PC-9 (cell line): ENCODE measurements at regions not wholly inside any gene's neighbourhood (a gene's known extent, or its start where the extent isn't known, plus 50 kb on each side); places are given as distances from the start of the nearest gene placed in this dataset.

ENCODE experiments used
- BruUV-seq: library from RNA; stranded (reverse); fragments of 400-500 nt; replicated peaks from 2 replicates; lab custom pipeline; 2021; lab: Mats Ljungman, UMichigan
- CTCF ChIA-PET: fragments of 300-600 bp; sonication (Branson Sonifier 250); formaldehyde crosslinking; loops from one replicate; lab custom pipeline; 2022; ENCODE audit warnings: antibody characterized with exemption; lab: Charles Lee
- POLR2A ChIA-PET: fragments of 300-600 bp; sonication (Branson Sonifier 250); formaldehyde crosslinking; loops from one replicate; lab custom pipeline; 2022; ENCODE audit warnings: antibody characterized with exemption; ENCODE audit not compliant: unreplicated experiment; lab: Charles Lee
- DNase-seq, 2 experiments: peaks; one replicate each; pipeline versions ENCODE4 v3.0.0 to v3.0.0-alpha.2; 2015 to 2022; ENCODE audit warnings: mixed read lengths in 1 of 2
- H2AFZ ChIP-seq: fragments of 200-600 bp; sonication (generic); 2 replicates; pipeline ENCODE4 v1.8.1; 2017; ENCODE audit warnings: antibody characterized with exemption
- H3F3A ChIP-seq: fragments of 200-600 bp; sonication (generic); 2 replicates; pipeline ENCODE4 v1.8.1; 2017; ENCODE audit warnings: antibody characterized with exemption, mild to moderate bottlenecking, low read depth; ENCODE audit not compliant: insufficient read depth
- H3K27ac ChIP-seq: fragments of 200-600 bp; sonication (generic); 2 replicates; pipeline ENCODE4 v1.6.1; 2016; ENCODE audit warnings: mixed run types
- H3K27me3 ChIP-seq: fragments of 200-600 bp; sonication (generic); 2 replicates; pipeline ENCODE4 v1.6.1; 2016; ENCODE audit warnings: low read depth, mixed run types; ENCODE audit not compliant: insufficient read depth
- H3K36me3 ChIP-seq: fragments of 200-600 bp; sonication (generic); 2 replicates; pipeline ENCODE4 v1.6.1; 2016; ENCODE audit warnings: low read depth, mixed run types
- H3K4me1 ChIP-seq: fragments of 200-600 bp; sonication (generic); replicated peaks from 2 replicates; pipeline ENCODE4 v1.6.1; 2016; ENCODE audit warnings: mixed run types; ENCODE audit not compliant: insufficient read depth
- H3K4me2 ChIP-seq: fragments of 200-600 bp; sonication (generic); 2 replicates; pipeline ENCODE4 v1.6.1; 2017; ENCODE audit warnings: mixed run types
- H3K4me3 ChIP-seq: fragments of 200-600 bp; sonication (generic); 2 replicates; pipeline ENCODE4 v1.6.1; 2016; ENCODE audit warnings: mixed run types
- H3K79me2 ChIP-seq: fragments of 200-600 bp; sonication (generic); 2 replicates; pipeline ENCODE4 v1.6.1; 2017; ENCODE audit warnings: low read depth, mixed run types
- H3K9me2 ChIP-seq: fragments of 200-600 bp; sonication (generic); 2 replicates; pipeline ENCODE4 v1.8.1; 2017; ENCODE audit warnings: mild to moderate bottlenecking; ENCODE audit not compliant: insufficient read depth
- H3K9me3 ChIP-seq: fragments of 200-600 bp; sonication (generic); 2 replicates; pipeline ENCODE4 v1.8.1; 2016; ENCODE audit warnings: low read depth; ENCODE audit not compliant: insufficient read depth
- H4K20me1 ChIP-seq: fragments of 200-600 bp; sonication (generic); 2 replicates; pipeline ENCODE4 v1.8.1; 2017; ENCODE audit not compliant: insufficient read depth
- EZH2 ChIP-seq: fragments of 200-600 bp; sonication (generic); IDR thresholded peaks from 2 replicates; pipeline ENCODE4 v1.8.0; 2017; ENCODE audit warnings: antibody characterized with exemption, low read depth
- intact Hi-C: fragments of 100-400 bp; cut with micrococcal nuclease; formaldehyde crosslinking; loops from one replicate; pipeline ENCODE4 v1.10.0; 2022; ENCODE audit not compliant: unreplicated experiment
- TF ChIP-seq, protein P1 (sequence below): fragments of 200-600 bp; sonication (generic); conservative IDR thresholded peaks from 2 replicates; pipeline ENCODE4 v1.6.1; 2017; ENCODE audit warnings: mixed run types, antibody characterized with exemption, mild to moderate bottlenecking, moderate library complexity

DNA sequence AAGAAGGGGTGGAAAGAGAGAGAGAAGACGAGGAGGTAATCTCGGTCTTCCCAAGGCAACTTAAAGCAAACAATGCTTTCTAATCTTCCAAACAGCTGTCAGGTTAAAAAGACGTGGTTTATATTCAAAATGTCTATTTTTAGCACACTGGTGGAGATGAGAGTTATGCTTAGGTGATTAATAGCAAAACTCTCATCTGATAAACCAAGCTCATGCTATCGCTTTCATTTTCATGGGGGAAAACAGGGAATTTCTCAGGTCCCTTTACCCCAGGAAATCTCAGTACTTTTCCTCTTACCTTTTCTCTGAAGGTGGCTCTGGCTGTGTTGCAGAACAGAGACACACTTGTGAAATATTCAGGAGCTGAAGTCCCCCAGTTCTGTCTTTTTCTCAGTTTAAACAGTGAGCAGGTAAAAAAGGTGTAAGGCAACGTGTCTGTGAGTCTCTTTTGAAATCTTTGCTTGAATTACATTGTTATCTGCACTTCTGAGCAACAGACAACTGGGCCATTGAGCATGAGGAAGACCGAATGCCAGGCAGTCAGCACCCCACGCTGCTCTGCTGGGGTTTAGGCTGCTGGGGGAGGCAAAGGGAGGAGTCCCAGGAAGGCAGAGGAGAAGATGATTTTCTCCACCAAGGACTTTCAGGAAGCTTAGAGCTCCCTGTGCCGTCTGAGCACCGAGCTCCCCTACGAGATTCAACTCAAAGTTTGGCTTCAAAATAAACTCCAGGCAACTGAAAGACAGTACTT is 759.3 kb downstream of the BCL11B start:
- intact Hi-C loops, result no loop called here
- no peaks in the 10 kb centered on the region for H3F3A ChIP-seq
- no peak overlapping the region for H3K4me3 ChIP-seq
- H3K27ac ChIP-seq, result no peak overlapping the region
- H4K20me1 ChIP-seq, result no peaks in the 10 kb centered on the region
- no peaks in the 10 kb centered on the region for H3K9me2 ChIP-seq
- no peak for DNase-seq
- H2AFZ ChIP-seq, result no peak overlapping the region
- BruUV-seq, result no TSS peak
- CTCF ChIA-PET, result no interaction called here
- no peaks in the 10 kb centered on the region for H3K4me1 ChIP-seq
- TF ChIP-seq, protein P1, sequence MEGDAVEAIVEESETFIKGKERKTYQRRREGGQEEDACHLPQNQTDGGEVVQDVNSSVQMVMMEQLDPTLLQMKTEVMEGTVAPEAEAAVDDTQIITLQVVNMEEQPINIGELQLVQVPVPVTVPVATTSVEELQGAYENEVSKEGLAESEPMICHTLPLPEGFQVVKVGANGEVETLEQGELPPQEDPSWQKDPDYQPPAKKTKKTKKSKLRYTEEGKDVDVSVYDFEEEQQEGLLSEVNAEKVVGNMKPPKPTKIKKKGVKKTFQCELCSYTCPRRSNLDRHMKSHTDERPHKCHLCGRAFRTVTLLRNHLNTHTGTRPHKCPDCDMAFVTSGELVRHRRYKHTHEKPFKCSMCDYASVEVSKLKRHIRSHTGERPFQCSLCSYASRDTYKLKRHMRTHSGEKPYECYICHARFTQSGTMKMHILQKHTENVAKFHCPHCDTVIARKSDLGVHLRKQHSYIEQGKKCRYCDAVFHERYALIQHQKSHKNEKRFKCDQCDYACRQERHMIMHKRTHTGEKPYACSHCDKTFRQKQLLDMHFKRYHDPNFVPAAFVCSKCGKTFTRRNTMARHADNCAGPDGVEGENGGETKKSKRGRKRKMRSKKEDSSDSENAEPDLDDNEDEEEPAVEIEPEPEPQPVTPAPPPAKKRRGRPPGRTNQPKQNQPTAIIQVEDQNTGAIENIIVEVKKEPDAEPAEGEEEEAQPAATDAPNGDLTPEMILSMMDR, result no peak
- no peak for TF ChIP-seq EZH2
- POLR2A ChIA-PET, result no interaction called here
- H3K79me2 ChIP-seq, result no peaks in the 10 kb centered on the region
- H3K27me3 ChIP-seq, result 0 out of 2 replicates have a peak, but pooled peaks cover 4% of the 10 kb centered on the region
- H3K36me3 ChIP-seq, result no peaks in the 10 kb centered on the region
- H3K9me3 ChIP-seq, result no peaks in the 10 kb centered on the region
- no peak overlapping the region for H3K4me2 ChIP-seq

DNA sequence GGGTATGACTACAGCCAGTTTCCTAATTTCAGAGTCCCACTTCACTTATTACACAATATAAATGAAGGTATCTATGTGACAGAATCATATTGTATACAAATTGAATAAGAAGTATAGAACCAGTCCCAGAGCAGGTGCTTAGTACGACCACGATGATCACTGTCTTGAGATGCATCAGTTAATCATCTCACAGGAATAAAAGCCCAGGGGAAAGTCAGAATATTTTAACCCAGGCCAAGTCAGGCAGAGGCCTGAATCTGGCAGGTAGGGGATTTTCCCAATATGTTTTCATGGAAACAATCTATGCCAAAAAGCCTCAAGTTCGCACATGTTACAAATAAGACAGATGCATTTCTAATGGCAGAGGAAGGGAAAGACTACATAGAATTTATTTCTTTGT is 758.4 kb downstream of the BCL11B start:
- TF ChIP-seq, protein P1, result no peak
- TF ChIP-seq EZH2, result no peak
- no TSS peak for BruUV-seq

GRCh38 chr14:98514016-98514415 is 758.0 kb downstream of the BCL11B start:
- Histone ChIP-seq H3F3A (no peaks in the 10 kb centered on the region), H3K9me3 (no peaks in the 10 kb centered on the region), H3K36me3 (no peaks in the 10 kb centered on the region), H3K4me1 (no peaks in the 10 kb centered on the region), H4K20me1 (no peaks in the 10 kb centered on the region), H3K4me2 (no peak overlapping the region), H2AFZ (no peak overlapping the region), H3K27me3 (0 out of 2 replicates have a peak, but pooled peaks cover 4% of the 10 kb centered on the region), H3K79me2 (no peaks in the 10 kb centered on the region), H3K27ac (no peak overlapping the region), H3K4me3 (no peak overlapping the region), H3K9me2 (no peaks in the 10 kb centered on the region)
- DNase-seq, result no peak
- TF ChIP-seq EZH2, result no peak
- TF ChIP-seq, protein P1, result no peak
- ChIA-PET POLR2A (no interaction called here), CTCF (no interaction called here)
- BruUV-seq, result no TSS peak
- intact Hi-C loops, result no loop called here

More for the DNA sequence above, 758.4 kb downstream of the BCL11B start:
- CTCF ChIA-PET, result no interaction called here
- no peaks in the 10 kb centered on the region for H3K9me3 ChIP-seq
- H2AFZ ChIP-seq, result no peak overlapping the region
- H3K36me3 ChIP-seq, result no peaks in the 10 kb centered on the region
- no peaks in the 10 kb centered on the region for H4K20me1 ChIP-seq
- no peaks in the 10 kb centered on the region for H3K79me2 ChIP-seq
- no peaks in the 10 kb centered on the region for H3K4me1 ChIP-seq
- H3K9me2 ChIP-seq, result no peaks in the 10 kb centered on the region
- H3K27me3 ChIP-seq, result 0 out of 2 replicates have a peak, but pooled peaks cover 4% of the 10 kb centered on the region
- H3K4me2 ChIP-seq, result no peak overlapping the region
- intact Hi-C loops, result no loop called here
- no peak overlapping the region for H3K27ac ChIP-seq
- H3F3A ChIP-seq, result no peaks in the 10 kb centered on the region
- H3K4me3 ChIP-seq, result no peak overlapping the region
- DNase-seq, result no peak
- POLR2A ChIA-PET, result no interaction called here
